Stimulated activated CD4-positive, alpha-beta T cell treated with anti-CD3 and anti-CD28 coated beads, Interleukin-12 subunit alpha, Interleukin-12 subunit beta, amount 100 ng/mL, for 48 hours (primary cell): ENCODE measurements at regions not wholly inside any gene's neighbourhood (a gene's known extent, or its start where the extent isn't known, plus 50 kb on each side); places are given as distances from the start of the nearest gene placed in this dataset.
A peak's percentile ranks its signal among the peaks of the same experiment; 100 is the strongest.

Experiments used
- DNase-seq, 3 donors: peaks; one replicate each; pipeline ENCODE4 v3.0.0-alpha.2; 2020; ENCODE audit warnings: low read depth in 2 of 3, low spot score in 1 of 3

GRCh38 chr13:50071379-50071778, 56.1 kb downstream of the KCNRG start:
- DNase-seq, result no peak

DNA sequence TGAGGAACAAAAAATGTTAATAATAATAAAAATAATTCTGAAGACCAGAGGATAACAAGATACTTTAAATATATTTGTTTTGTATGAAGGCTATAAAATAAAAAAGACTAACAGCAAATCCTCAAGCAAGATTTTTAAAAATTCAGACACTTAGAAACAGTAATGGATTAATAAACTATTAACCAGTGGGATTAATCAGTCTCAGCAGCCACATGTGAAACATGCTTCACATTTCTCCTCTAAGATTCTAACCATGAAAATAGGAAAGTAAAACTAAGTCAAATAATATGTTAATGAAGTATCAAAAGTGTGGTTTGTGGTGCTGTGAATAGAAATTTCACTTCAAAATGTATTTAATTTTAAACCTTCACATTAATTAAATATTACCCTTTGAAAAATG, 57.4 kb downstream of the KCNRG start:
- no peak for DNase-seq

DNA sequence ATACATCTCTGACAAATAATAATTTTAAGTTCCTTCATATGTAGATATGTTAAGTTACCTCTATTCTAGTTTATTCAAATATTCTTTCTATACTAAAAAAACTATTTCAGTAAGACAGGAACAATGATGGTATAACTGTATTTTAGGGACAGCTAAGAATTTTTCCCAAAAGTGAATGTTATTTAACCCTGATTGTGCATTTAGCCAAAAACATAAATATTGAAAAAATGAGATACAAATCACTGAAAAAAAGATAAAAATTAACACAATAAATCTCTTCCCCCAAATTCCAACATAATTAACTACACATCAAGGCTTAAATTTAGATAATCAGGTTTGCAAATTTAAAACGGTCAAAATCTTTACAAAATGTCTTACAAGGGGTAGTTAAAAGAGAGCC, 58.1 kb downstream of the KCNRG start:
- no peak for DNase-seq

DNA sequence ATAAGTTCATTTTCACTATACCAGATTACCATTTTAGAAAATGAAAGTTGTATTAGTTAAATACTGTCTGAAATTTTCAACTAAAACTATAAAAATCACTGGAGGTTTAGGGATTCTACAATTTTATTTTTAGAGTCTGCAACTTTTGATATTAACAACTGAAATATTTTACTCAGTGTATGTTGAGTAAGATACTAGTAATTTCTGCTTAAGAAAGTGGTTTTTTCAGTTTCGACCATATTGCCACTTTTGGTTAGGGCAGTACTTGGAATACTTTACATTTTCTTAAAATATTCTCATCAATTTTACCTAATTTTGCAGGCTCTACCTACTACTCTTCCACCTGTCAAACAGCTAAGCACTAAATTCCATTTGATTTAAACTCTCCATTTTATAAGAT, 59.6 kb downstream of the KCNRG start:
- DNase-seq, result no peak

DNA sequence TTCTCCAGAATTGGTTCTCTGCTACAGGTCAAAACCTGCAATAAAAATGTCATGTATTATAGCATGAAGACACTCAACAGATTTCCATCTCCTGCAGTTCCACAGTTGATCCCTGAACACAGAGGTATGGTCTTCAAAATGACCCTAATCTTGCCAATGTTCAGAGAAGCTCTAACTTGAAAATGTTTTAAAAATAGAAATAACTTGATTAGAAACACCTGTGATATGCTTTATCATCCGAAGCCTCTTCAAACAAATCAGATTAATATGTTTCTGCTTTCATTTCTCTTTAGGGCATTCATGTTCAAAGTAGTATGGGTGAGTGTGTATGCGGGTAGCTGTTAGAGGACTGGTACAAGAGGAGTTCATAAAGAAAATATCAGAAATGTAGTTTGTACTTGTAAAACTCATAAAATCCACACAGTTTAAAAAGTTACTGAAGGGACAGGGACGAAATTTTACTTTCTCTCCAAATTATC, 60.4 kb downstream of the KCNRG start:
- no peak for DNase-seq

- no peak for DNase-seq
Observed at GRCh38 chr13:50077431-50077830, 62.2 kb downstream of the KCNRG start.

DNA sequence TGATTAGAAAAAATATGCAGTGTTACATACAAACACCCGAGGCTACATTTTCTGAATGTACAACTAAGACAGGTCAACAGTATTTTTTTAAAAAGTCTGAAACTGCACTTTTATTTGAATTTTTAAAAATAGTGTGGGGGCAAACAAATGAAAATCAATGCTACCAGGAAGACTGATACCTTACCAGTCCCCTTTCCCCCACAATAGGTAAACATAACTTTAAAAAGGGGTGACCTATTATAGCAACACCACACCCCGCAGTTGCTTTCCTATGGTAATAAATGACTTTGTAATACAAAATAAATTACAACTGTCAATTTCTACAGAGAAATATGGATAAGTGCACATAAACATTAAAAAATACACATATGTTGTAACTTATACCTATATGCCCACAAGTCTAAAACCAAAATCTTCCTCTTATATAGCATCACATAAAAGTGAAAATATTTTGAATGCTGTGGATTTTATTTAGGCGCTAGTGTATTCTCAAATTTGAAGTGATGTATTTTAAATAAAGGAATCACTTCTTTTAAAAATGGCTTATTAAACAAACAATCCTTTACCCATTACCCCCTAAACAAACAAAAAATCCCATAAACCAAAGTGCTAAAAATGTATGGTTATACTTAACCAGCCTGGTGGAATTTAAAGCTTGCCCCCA, 63.1 kb downstream of the KCNRG start:
- no peak for DNase-seq

GRCh38 chr13:50078895-50079654, 63.8 kb downstream of the KCNRG start:
- DNase-seq, result no peak

GRCh38 chr13:50079655-50080202, 64.5 kb downstream of the KCNRG start:
- no peak for DNase-seq

DNA sequence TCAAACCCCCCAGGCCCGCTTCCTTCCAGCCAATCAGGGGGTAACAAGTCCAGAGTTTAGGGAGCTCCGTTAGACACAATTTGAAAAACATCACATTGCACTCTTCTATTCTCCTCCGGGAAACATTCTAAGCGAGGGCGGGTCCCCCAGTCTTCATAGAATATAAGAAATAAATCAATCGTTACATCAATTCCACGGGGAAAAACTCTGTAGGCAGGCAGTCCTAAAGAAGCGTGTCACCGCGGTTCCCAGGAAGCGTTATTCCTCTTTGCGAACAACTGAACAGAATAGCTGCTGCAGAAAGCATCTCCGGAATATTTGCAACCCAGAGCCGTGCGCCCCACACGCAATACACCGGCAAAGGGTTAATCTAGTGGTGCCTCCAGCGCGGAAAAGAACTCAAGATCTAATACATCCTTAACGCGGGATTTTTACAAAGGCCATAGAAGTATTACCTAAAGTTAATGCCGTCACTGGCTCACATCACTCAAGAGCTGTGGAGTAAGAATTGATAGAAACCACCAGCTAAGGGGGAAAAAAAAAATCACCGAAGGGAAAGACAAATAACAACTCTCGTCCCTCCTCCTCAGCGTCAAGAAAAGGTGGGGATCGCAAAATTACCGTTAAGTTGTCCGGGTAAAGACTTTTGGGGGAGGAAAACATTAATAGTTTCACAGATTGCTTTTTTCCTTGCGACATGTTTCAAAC, 65.1 kb downstream of the KCNRG start:
- peak in 2 of 3 donors; percentile 15 to 19 for DNase-seq

GRCh38 chr13:50080911-50081678, 65.9 kb downstream of the KCNRG start:
- peak; percentile 40 to 53 (median 43) for DNase-seq

- DNase-seq, result peak; percentile 97 to 99 (median 98)
Observed at GRCh38 chr13:50081679-50082425, 66.6 kb downstream of the KCNRG start.

- peak; percentile 59 to 75 (median 63) for DNase-seq
Observed at GRCh38 chr13:50082426-50083281, 67.4 kb downstream of the KCNRG start.

GRCh38 chr13:50085063-50085462, 69.8 kb downstream of the KCNRG start:
- no peak for DNase-seq

GRCh38 chr13:50089633-50090032, 74.4 kb downstream of the KCNRG start:
- DNase-seq, result no peak

DNA sequence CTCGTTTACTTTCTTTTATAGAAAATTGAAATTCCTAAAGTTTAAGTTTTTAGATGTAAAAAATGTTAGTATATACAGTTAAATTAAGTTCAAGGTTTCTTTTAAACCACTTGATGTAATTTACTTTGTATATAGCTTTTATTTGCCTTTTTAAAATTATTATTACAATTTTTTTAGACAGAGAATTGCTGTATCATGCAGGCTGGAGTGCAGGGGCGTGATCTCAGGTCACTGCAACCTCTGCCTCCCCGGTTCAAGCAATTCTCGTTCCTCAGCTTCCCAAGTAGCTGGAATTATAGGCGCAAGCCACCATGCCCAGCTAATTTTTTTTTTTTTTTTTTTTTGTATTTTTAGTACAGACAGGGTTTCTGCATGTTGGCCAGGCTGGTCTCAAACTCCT, 75.0 kb downstream of the KCNRG start:
- DNase-seq, result no peak

- no peak for DNase-seq
Observed at GRCh38 chr13:50094615-50095293, 79.5 kb downstream of the KCNRG start.

DNA sequence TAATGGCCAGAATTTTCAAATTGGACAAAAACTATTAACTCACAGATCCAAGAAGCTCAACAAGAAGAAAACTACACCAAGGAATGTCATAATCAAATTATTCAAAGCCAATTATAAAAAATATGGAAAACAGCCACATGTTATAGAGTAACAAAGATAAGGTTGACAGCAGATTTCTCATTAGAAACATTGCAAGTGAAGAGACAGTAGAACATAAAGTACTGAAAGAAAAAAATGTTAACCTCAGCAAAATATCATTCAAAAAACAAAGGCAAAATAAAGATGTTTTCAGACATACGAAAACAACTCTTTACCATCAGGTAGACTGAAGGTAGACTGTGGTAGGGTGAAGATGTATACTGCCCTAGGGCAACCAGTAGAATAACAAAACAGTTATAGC, 83.4 kb downstream of the KCNRG start:
- DNase-seq, result no peak

GRCh38 chr13:50099473-50099872, 84.2 kb downstream of the KCNRG start:
- DNase-seq, result no peak
